Activated CD8-positive, alpha-beta T cell treated with anti-CD3 and anti-CD28 coated beads for 36 hours (primary cell): ENCODE measurements at regions not wholly inside any gene's neighbourhood (a gene's known extent, or its start where the extent isn't known, plus 50 kb on each side); places are given as distances from the start of the nearest gene placed in this dataset.

ENCODE experiments used
- ATAC-seq: fragments of 200-7000 bp; cut with Tn5 transposase; one replicate; pipeline ENCODE4 v1.10.0; 2021; ENCODE audit warnings: mild to moderate bottlenecking, moderate library complexity
- CTCF ChIA-PET: fragments of 350-600 bp; sonication (Branson Sonifier 250); formaldehyde crosslinking; loops from one replicate; lab custom pipeline; 2021; ENCODE audit warnings: antibody characterized with exemption; lab: Charles Lee
- POLR2A ChIA-PET: fragments of 350-600 bp; sonication (Branson Sonifier 250); formaldehyde crosslinking; loops from one replicate; lab custom pipeline; 2021; ENCODE audit warnings: antibody characterized with exemption; lab: Charles Lee
- DNase-seq: peaks from one replicate; pipeline ENCODE4 v3.0.0-alpha.2; 2020
- H3K27ac Mint-ChIP-seq: one replicate; pipeline ENCODE4 v1.8.0; 2021; ENCODE audit warnings: mild to moderate bottlenecking, mixed read lengths
- H3K27me3 Mint-ChIP-seq: one replicate; pipeline ENCODE4 v1.8.0; 2021; ENCODE audit warnings: mixed read lengths
- H3K36me3 Mint-ChIP-seq: one replicate; pipeline ENCODE4 v1.8.0; 2021; ENCODE audit warnings: low read depth, mixed read lengths
- H3K4me1 Mint-ChIP-seq: one replicate; pipeline ENCODE4 v1.8.0; 2021; ENCODE audit warnings: low read depth, mixed read lengths
- H3K4me3 Mint-ChIP-seq: one replicate; pipeline ENCODE4 v1.8.0; 2021; ENCODE audit warnings: mild to moderate bottlenecking, moderate library complexity, mixed read lengths
- H3K9me3 Mint-ChIP-seq: one replicate; pipeline ENCODE4 v1.8.0; 2021; ENCODE audit warnings: mixed read lengths
- intact Hi-C: fragments of 100-400 bp; cut with micrococcal nuclease; formaldehyde crosslinking; loops from one replicate; pipeline ENCODE4 v1.10.0; 2022
- TF ChIP-seq, protein P1 (sequence below): fragments of 200-600 bp; IDR thresholded peaks from one replicate; pipeline ENCODE4 v1.8.0; 2022; ENCODE audit warnings: antibody characterized with exemption, mild to moderate bottlenecking

GRCh38 chr6:97462938-97463598 is 180.1 kb upstream of the MMS22L start:
- Mint-ChIP-seq H3K27ac (no peak overlapping the region), H3K27me3 (peaks cover 3% of the 10 kb centered on the region), H3K9me3 (no peaks in the 10 kb centered on the region), H3K36me3 (no peaks in the 10 kb centered on the region), H3K4me3 (no peak overlapping the region), H3K4me1 (no peaks in the 10 kb centered on the region)
- DNase-seq (no peak), ATAC-seq (no peak)
- ChIA-PET POLR2A (no interaction called here), CTCF (no interaction called here)
- intact Hi-C loops = no loop called here
- TF ChIP-seq, protein P1, sequence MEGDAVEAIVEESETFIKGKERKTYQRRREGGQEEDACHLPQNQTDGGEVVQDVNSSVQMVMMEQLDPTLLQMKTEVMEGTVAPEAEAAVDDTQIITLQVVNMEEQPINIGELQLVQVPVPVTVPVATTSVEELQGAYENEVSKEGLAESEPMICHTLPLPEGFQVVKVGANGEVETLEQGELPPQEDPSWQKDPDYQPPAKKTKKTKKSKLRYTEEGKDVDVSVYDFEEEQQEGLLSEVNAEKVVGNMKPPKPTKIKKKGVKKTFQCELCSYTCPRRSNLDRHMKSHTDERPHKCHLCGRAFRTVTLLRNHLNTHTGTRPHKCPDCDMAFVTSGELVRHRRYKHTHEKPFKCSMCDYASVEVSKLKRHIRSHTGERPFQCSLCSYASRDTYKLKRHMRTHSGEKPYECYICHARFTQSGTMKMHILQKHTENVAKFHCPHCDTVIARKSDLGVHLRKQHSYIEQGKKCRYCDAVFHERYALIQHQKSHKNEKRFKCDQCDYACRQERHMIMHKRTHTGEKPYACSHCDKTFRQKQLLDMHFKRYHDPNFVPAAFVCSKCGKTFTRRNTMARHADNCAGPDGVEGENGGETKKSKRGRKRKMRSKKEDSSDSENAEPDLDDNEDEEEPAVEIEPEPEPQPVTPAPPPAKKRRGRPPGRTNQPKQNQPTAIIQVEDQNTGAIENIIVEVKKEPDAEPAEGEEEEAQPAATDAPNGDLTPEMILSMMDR = no peak

DNA sequence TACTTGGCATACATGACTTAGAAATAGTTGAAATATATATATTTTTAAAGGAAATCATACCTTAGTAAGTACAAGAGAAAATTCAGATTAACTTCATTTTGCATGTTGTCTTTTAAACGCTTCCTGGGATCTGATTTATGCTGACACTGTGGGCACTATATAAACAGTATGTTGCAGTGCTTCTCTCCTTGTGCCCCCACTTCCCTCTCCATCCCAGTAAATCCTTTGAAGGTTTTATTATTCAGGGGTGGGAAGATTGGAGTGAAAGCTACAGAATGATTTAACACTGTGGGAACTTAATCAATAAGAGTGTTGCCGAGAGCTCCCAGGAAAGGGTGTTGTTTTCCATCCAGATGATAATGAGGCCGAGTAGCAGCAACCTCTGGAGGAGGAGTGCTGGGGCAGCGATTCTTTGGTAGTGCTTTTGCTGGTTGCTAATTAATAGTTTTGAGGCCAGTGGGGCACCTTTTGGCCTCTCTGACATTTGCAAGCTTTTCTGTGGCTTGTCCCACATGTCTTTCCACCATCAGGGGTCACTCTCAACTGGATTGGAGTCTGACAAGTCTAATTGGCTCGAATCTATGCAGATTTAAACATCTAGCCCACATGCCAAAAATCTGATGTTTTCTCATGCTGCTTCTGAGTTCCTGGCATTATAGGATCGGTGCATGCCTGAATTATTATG is 183.0 kb upstream of the MMS22L start:
- no peaks in the 10 kb centered on the region for H3K4me1 Mint-ChIP-seq
- intact Hi-C loops = no loop called here
- no peak overlapping the region for H3K4me3 Mint-ChIP-seq
- ChIA-PET CTCF (no interaction called here), POLR2A (interaction anchor here (0.6 kb wide), 1 partner anchor 250 kb away, joined by 4 read pairs; no protein-coding TSS in a partner anchor)
- DNase-seq (no peak), ATAC-seq (no peak)
- no peaks in the 10 kb centered on the region for H3K9me3 Mint-ChIP-seq
- TF ChIP-seq, protein P1 = no peak
- H3K27ac Mint-ChIP-seq = no peak overlapping the region
- H3K36me3 Mint-ChIP-seq = no peaks in the 10 kb centered on the region
- peaks cover 7% of the 10 kb centered on the region for H3K27me3 Mint-ChIP-seq

- H3K4me1 Mint-ChIP-seq = no peaks in the 10 kb centered on the region
- intact Hi-C loops = no loop called here
- no peak overlapping the region for H3K27ac Mint-ChIP-seq
- TF ChIP-seq, protein P1 = no peak
- ATAC-seq = no peak
- no peaks in the 10 kb centered on the region for H3K9me3 Mint-ChIP-seq
- POLR2A ChIA-PET = no interaction called here
- no peaks in the 10 kb centered on the region for H3K36me3 Mint-ChIP-seq
- CTCF ChIA-PET = interaction anchor here (1.1 kb wide), 1 partner anchor 127 kb away, joined by 3 read pairs; no protein-coding TSS in a partner anchor
- peaks cover 7% of the 10 kb centered on the region for H3K27me3 Mint-ChIP-seq
- DNase-seq = no peak
- no peak overlapping the region for H3K4me3 Mint-ChIP-seq
Observed at GRCh38 chr6:97468981-97469380, 186.0 kb upstream of the MMS22L start.

- no peaks in the 10 kb centered on the region for H3K4me1 Mint-ChIP-seq
- no peaks in the 10 kb centered on the region for H3K9me3 Mint-ChIP-seq
- H3K27ac Mint-ChIP-seq = no peak overlapping the region
- H3K4me3 Mint-ChIP-seq = no peak overlapping the region
- TF ChIP-seq, protein P1 = no peak
- DNase-seq = no peak
- ChIA-PET CTCF (interaction anchor here (1.1 to 1.5 kb wide), 2 partner anchors 28 to 127 kb away, joined by 3 to 4 read pairs; no protein-coding TSS in a partner anchor), POLR2A (no interaction called here)
- intact Hi-C loops = no loop called here
- ATAC-seq = no peak
- H3K36me3 Mint-ChIP-seq = no peaks in the 10 kb centered on the region
- peaks cover 7% of the 10 kb centered on the region for H3K27me3 Mint-ChIP-seq
Observed at GRCh38 chr6:97469451-97469850, 186.4 kb upstream of the MMS22L start.

GRCh38 chr6:97470322-97470721 is 187.3 kb upstream of the MMS22L start:
- Mint-ChIP-seq H3K9me3 (no peaks in the 10 kb centered on the region), H3K36me3 (no peaks in the 10 kb centered on the region), H3K4me1 (no peaks in the 10 kb centered on the region), H3K27me3 (peaks cover 7% of the 10 kb centered on the region), H3K27ac (no peak overlapping the region), H3K4me3 (no peak overlapping the region)
- DNase-seq = no peak
- intact Hi-C loops = no loop called here
- POLR2A ChIA-PET = no interaction called here
- no peak for ATAC-seq
- TF ChIP-seq, protein P1 = no peak
- CTCF ChIA-PET = interaction anchor here (1.5 kb wide), 1 partner anchor 27 kb away, joined by 4 read pairs; no protein-coding TSS in a partner anchor
